ENCODE measurements at regions not wholly inside any gene's neighbourhood (a gene's known extent, or its start where the extent isn't known, plus 50 kb on each side); places are given as distances from the start of the nearest gene placed in this dataset.

DNA sequence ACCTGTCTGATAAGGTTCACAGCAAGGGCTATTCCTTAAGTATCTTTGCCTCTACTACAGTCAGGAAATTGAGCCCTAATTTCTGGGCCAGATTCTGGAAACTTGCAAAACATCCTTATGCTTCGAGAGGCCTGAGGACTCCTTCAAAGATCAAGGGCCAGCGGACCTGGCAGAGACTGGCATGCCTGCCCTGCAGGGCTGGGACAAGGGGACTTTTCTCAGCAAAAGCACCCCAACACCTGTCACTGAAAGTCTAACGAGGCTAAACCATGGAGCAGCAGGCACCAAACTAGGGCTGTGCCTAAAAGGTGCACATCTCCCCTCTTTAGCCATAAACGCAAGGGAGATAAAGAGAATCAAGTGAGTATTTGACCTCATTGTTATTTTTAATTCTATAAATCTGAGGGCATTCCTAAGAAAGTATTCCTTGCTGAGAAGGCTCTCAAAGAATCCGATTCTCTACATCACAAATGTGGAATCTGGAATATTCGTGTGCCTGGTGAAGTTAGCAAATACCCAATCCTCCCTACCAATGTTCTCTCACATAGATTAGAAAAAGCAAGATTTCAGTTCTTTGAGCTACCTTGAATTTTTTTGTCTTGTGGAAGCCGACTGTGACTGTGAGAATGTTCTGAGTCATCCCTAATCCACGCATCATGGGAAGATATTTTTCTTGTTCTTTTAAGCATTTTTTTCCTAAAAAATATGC is 328.2 kb upstream of the NOVA1 start:
- TF ChIP-seq, protein P1, sequence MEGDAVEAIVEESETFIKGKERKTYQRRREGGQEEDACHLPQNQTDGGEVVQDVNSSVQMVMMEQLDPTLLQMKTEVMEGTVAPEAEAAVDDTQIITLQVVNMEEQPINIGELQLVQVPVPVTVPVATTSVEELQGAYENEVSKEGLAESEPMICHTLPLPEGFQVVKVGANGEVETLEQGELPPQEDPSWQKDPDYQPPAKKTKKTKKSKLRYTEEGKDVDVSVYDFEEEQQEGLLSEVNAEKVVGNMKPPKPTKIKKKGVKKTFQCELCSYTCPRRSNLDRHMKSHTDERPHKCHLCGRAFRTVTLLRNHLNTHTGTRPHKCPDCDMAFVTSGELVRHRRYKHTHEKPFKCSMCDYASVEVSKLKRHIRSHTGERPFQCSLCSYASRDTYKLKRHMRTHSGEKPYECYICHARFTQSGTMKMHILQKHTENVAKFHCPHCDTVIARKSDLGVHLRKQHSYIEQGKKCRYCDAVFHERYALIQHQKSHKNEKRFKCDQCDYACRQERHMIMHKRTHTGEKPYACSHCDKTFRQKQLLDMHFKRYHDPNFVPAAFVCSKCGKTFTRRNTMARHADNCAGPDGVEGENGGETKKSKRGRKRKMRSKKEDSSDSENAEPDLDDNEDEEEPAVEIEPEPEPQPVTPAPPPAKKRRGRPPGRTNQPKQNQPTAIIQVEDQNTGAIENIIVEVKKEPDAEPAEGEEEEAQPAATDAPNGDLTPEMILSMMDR (IDR thresholded peaks at IDR 0.05; ENCODE audit: borderline replicate concordance, extremely low read depth, low read length, poor library complexity, severe bottlenecking) = no peak
- TF ChIP-seq EZH2 (IDR thresholded peaks at IDR 0.05; ENCODE audit: borderline replicate concordance, low read depth, low read length, severe bottlenecking) = no peak
